IMR-90 (cell line): ENCODE measurements at regions not wholly inside any gene's neighbourhood (a gene's known extent, or its start where the extent isn't known, plus 50 kb on each side); places are given as distances from the start of the nearest gene placed in this dataset.

Experiments used
- ATAC-seq: fragments of 200-7000 bp; cut with Tn5 transposase; 2 replicates; pipeline ENCODE4 v1.9.1; 2020; ENCODE audit warnings: low read depth, mild to moderate bottlenecking, moderate library complexity
- BruUV-seq: library from RNA; stranded (reverse); fragments of 400-500 nt; replicated peaks from 2 replicates; lab custom pipeline; 2021; lab: Mats Ljungman, UMichigan
- CTCF ChIA-PET: fragments of 300-600 bp; formaldehyde crosslinking; extraction: SDS; loops from one replicate; lab custom pipeline; 2021; ENCODE audit warnings: antibody characterized with exemption; lab: Yijun Ruan, JAX
- POLR2A ChIA-PET: fragments of 300-600 bp; sonication (Branson Sonifier 250); formaldehyde crosslinking; loops from one replicate; lab custom pipeline; 2022; ENCODE audit warnings: antibody characterized with exemption; ENCODE audit not compliant: unreplicated experiment; lab: Charles Lee
- DNase-seq: peaks from one replicate; pipeline ENCODE4 v3.0.0; 2013
- H2AFZ ChIP-seq: replicated peaks from 2 replicates; pipeline ENCODE3; 2013; ENCODE audit warnings: low read length, mild to moderate bottlenecking; ENCODE audit not compliant: poor library complexity
- H2AK5ac ChIP-seq: 2 replicates; pipeline ENCODE4 v1.6.1; 2013; ENCODE audit warnings: low read depth, low read length, inconsistent platforms
- H2AK9ac ChIP-seq: replicated peaks from 2 replicates; pipeline ENCODE3; 2013; ENCODE audit warnings: mild to moderate bottlenecking, low read depth, low read length, moderate library complexity; ENCODE audit not compliant: poor library complexity
- H2BK120ac ChIP-seq: 2 replicates; pipeline ENCODE4 v1.6.1; 2013; ENCODE audit warnings: low read depth, low read length, inconsistent platforms
- H2BK15ac ChIP-seq: 3 replicates; pipeline ENCODE4 v1.6.1; 2013; ENCODE audit warnings: low read depth, low read length, inconsistent platforms
- H2BK20ac ChIP-seq: 2 replicates; pipeline ENCODE4 v1.6.1; 2013; ENCODE audit warnings: low read depth, mild to moderate bottlenecking, inconsistent platforms, low read length, moderate library complexity
- H2BK5ac ChIP-seq: 2 replicates; pipeline ENCODE4 v1.6.1; 2013; ENCODE audit warnings: mild to moderate bottlenecking, low read depth, low read length, inconsistent platforms; ENCODE audit not compliant: poor library complexity, severe bottlenecking
- H3K14ac ChIP-seq: replicated peaks from 2 replicates; pipeline ENCODE4 v1.6.1; 2013; ENCODE audit warnings: low read depth, low read length, inconsistent platforms
- H3K18ac ChIP-seq: 2 replicates; pipeline ENCODE4 v1.6.1; 2013; ENCODE audit warnings: low read depth, low read length, control low read depth
- H3K23ac ChIP-seq: 2 replicates; pipeline ENCODE4 v1.6.1; 2013; ENCODE audit warnings: low read depth, low read length, inconsistent platforms
- H3K27ac ChIP-seq: 2 replicates; pipeline ENCODE4 v1.5.1; 2013; ENCODE audit warnings: mild to moderate bottlenecking, control low read depth, low read length; ENCODE audit not compliant: insufficient read depth
- H3K27me3 ChIP-seq: 2 replicates; pipeline ENCODE4 v1.6.1; 2013; ENCODE audit warnings: low read length; ENCODE audit not compliant: control insufficient read depth, insufficient read depth
- H3K36me3 ChIP-seq: 2 replicates; pipeline ENCODE4 v1.6.1; 2013; ENCODE audit warnings: low read length, mixed read lengths; ENCODE audit not compliant: control insufficient read depth, insufficient read depth
- H3K4ac ChIP-seq: 2 replicates; pipeline ENCODE4 v1.6.1; 2013; ENCODE audit warnings: low read depth, low read length, inconsistent platforms
- H3K4me1 ChIP-seq: 2 replicates; pipeline ENCODE4 v1.6.1; 2013; ENCODE audit warnings: low read length, mixed read lengths; ENCODE audit not compliant: control insufficient read depth, insufficient read depth
- H3K4me2 ChIP-seq: 2 replicates; pipeline ENCODE4 v1.6.1; 2013; ENCODE audit warnings: low read depth, mild to moderate bottlenecking, control low read depth, low read length, moderate library complexity
- H3K4me3 ChIP-seq: 2 replicates; pipeline ENCODE4 v1.5.1; 2013; ENCODE audit warnings: low read depth, mild to moderate bottlenecking, control low read depth, low read length, moderate library complexity; ENCODE audit not compliant: insufficient read depth
- H3K56ac ChIP-seq: 2 replicates; pipeline ENCODE4 v1.6.1; 2013; ENCODE audit warnings: low read length, inconsistent platforms; ENCODE audit not compliant: insufficient read depth; ENCODE audit errors: extremely low read depth
- H3K79me1 ChIP-seq, 2 experiments: 2 replicates each; pipeline ENCODE4 v1.6.1; 2013; ENCODE audit warnings: low read length in 2 of 2, inconsistent platforms in 1 of 2, low read depth in 1 of 2
- H3K9ac ChIP-seq: 2 replicates; pipeline ENCODE4 v1.6.1; 2013; ENCODE audit warnings: low read depth, low read length, control low read depth
- H3K9me1 ChIP-seq: 2 replicates; pipeline ENCODE4 v1.6.1; 2013; ENCODE audit warnings: low read length, inconsistent platforms; ENCODE audit not compliant: insufficient read depth
- H3K9me3 ChIP-seq: 2 replicates; pipeline ENCODE4 v1.6.1; 2013; ENCODE audit warnings: low read length; ENCODE audit not compliant: control insufficient read depth, insufficient read depth
- H4K20me1 ChIP-seq: 2 replicates; pipeline ENCODE4 v1.6.1; 2013; ENCODE audit warnings: low read length, inconsistent platforms; ENCODE audit not compliant: insufficient read depth
- H4K5ac ChIP-seq: 2 replicates; pipeline ENCODE4 v1.6.1; 2013; ENCODE audit warnings: mild to moderate bottlenecking, low read depth, low read length, control low read depth
- H4K8ac ChIP-seq, 2 experiments: 2 replicates each; pipeline ENCODE4 v1.6.1; 2013; ENCODE audit warnings: low read depth in 2 of 2, low read length in 2 of 2, control low read depth in 1 of 2, inconsistent platforms in 1 of 2
- H4K91ac ChIP-seq: 2 replicates; pipeline ENCODE4 v1.6.1; 2013; ENCODE audit warnings: low read depth, low read length, inconsistent platforms; ENCODE audit not compliant: insufficient read depth
- BHLHE40 ChIP-seq: fragments of 150-350 bp; IDR thresholded peaks from 2 replicates; pipeline ENCODE4 v1.6.1; 2016; ENCODE audit warnings: mild to moderate bottlenecking, low read depth, low read length
- FOS ChIP-seq: fragments of 150-350 bp; IDR thresholded peaks from 2 replicates; pipeline ENCODE4 v1.6.1; 2016; ENCODE audit warnings: low read depth, low read length
- MAFK ChIP-seq: IDR thresholded peaks from 2 replicates; pipeline ENCODE4 v1.6.1; 2012; ENCODE audit warnings: low read depth, low read length, improper control_type of control experiment
- NFE2L2 ChIP-seq: fragments of 150-350 bp; IDR thresholded peaks from 2 replicates; pipeline ENCODE4 v1.6.1; 2016; ENCODE audit warnings: low read depth, mild to moderate bottlenecking, low read length
- POLR2A ChIP-seq: IDR thresholded peaks from 2 replicates; pipeline ENCODE4 v1.6.1; 2012; ENCODE audit warnings: mild to moderate bottlenecking, low read depth, low read length
- RAD21 ChIP-seq: IDR thresholded peaks from 2 replicates; pipeline ENCODE4 v1.6.1; 2012; ENCODE audit warnings: low read length, improper control_type of control experiment
- RCOR1 ChIP-seq: IDR thresholded peaks from 2 replicates; pipeline ENCODE4 v1.6.1; 2012; ENCODE audit warnings: mild to moderate bottlenecking, low read length, improper control_type of control experiment; ENCODE audit not compliant: insufficient replicate concordance
- RFX5 ChIP-seq: IDR thresholded peaks from 2 replicates; pipeline ENCODE4 v1.8.0; 2012; ENCODE audit warnings: low read depth, mild to moderate bottlenecking, low read length, moderate library complexity
- SMC3 ChIP-seq: fragments of 150-350 bp; IDR thresholded peaks from 2 replicates; pipeline ENCODE4 v1.6.1; 2016; ENCODE audit warnings: low read depth, mild to moderate bottlenecking, antibody characterized with exemption, low read length, moderate library complexity
- WGBS, 2 experiments: methylation state at CpG; one replicate each; pipeline versions ENCODE4 v1.1.5 to v1.1.7; 2013; ENCODE audit warnings: missing lambda C conversion rate in 2 of 2; ENCODE audit not compliant: insufficient read length in 1 of 2; ENCODE audit errors: extremely low coverage in 2 of 2; 5-methylcytosine and 5-hydroxymethylcytosine counted together
- dilution Hi-C: fragments of 300-500 bp; cut with HindIII; formaldehyde crosslinking; loops from one replicate; pipeline ENCODE4 v1.14.3; 2018; ENCODE audit warnings: low sequenced_read_pairs; ENCODE audit not compliant: unreplicated experiment
- in situ Hi-C: fragments of 300-500 bp; cut with MboI; formaldehyde crosslinking; loops from 3 replicates; pipeline ENCODE4 v1.14.3; 2019; ENCODE audit warnings: low sequenced_read_pairs, inconsistent platforms, mixed read lengths
- intact Hi-C: fragments of 100-400 bp; cut with micrococcal nuclease; formaldehyde crosslinking; loops from 2 replicates; pipeline ENCODE4 v1.10.0; 2022
- TF ChIP-seq, protein P1 (sequence below): conservative IDR thresholded peaks from 2 replicates; pipeline ENCODE4 v1.5.1; 2012; ENCODE audit warnings: mild to moderate bottlenecking, low read depth, low read length, improper control_type of control experiment
- TF ChIP-seq, protein P2 (sequence below): fragments of 150-350 bp; IDR thresholded peaks from 2 replicates; pipeline ENCODE4 v1.6.1; 2016; ENCODE audit warnings: low read depth, mild to moderate bottlenecking, low read length, moderate library complexity, borderline replicate concordance
- TF ChIP-seq, protein P3 (sequence below): fragments of 150-350 bp; IDR thresholded peaks from 2 replicates; pipeline ENCODE4 v1.6.1; 2017; ENCODE audit warnings: mild to moderate bottlenecking, antibody characterized with exemption, low read length, low read depth

DNA sequence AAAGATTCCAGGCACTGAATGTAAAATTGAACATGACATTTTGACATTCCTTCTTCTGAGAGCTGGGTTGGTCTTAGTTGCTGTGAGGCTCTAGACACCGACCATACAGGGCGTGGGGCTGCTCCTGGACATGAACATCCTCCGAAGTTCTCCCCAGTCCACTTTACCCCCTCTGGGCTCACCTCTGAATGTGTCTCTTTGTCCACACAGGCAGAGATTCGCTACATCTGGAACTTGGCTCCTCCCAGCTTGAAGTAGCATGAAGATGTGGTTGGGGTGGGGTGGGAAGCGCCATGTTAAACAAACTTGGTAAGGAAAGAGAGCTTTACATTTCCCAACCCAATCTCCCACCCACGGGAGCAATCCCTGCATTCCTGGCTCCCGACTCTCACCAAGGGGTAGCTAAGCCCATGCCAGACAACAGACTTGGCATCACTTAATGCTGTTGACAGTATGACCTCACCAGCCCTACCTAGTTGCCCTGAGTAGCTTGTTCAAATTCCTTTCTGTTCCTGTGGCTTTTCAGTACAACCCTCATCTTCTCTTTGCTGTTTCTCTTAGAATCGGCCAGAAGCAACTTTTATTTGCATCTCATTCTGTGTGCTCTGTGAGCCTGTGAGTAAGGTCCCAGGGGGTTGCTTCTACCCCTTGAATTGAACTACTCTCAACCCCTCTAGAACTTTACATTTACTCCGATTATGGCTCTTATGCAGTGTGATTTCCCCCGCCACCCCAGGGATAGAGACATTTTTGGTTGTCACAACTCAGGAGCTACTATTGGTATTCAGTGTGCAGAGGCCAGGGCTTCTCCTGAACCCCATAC is 211.4 kb downstream of the SEC23IP start:
- in situ Hi-C loops, result no loop called here
- no peaks in the 10 kb centered on the region for H3K27me3 ChIP-seq
- no peak overlapping the region for H4K5ac ChIP-seq
- H2AFZ ChIP-seq, result no peak overlapping the region
- ATAC-seq, result no peak
- no peak overlapping the region for H4K91ac ChIP-seq
- ChIA-PET POLR2A (no interaction called here), CTCF (no interaction called here)
- H3K4me3 ChIP-seq, result no peak overlapping the region
- no peak overlapping the region for H2BK20ac ChIP-seq
- no peak overlapping the region for H3K27ac ChIP-seq
- intact Hi-C loops, result no loop called here
- no peaks in the 10 kb centered on the region for H4K20me1 ChIP-seq
- no peak overlapping the region for H4K8ac ChIP-seq
- peaks cover 5% of the 10 kb centered on the region for H3K9me3 ChIP-seq
- H2BK15ac ChIP-seq, result no peak overlapping the region
- no peak overlapping the region for H3K56ac ChIP-seq
- H2AK9ac ChIP-seq, result no peak overlapping the region
- H3K4ac ChIP-seq, result no peak overlapping the region
- no peak overlapping the region for H3K18ac ChIP-seq
- H3K23ac ChIP-seq, result no peak overlapping the region
- H2AK5ac ChIP-seq, result no peak overlapping the region
- no TSS peak for BruUV-seq
- H2BK5ac ChIP-seq, result no peak overlapping the region
- no peak for TF ChIP-seq POLR2A
- TF ChIP-seq, protein P1, sequence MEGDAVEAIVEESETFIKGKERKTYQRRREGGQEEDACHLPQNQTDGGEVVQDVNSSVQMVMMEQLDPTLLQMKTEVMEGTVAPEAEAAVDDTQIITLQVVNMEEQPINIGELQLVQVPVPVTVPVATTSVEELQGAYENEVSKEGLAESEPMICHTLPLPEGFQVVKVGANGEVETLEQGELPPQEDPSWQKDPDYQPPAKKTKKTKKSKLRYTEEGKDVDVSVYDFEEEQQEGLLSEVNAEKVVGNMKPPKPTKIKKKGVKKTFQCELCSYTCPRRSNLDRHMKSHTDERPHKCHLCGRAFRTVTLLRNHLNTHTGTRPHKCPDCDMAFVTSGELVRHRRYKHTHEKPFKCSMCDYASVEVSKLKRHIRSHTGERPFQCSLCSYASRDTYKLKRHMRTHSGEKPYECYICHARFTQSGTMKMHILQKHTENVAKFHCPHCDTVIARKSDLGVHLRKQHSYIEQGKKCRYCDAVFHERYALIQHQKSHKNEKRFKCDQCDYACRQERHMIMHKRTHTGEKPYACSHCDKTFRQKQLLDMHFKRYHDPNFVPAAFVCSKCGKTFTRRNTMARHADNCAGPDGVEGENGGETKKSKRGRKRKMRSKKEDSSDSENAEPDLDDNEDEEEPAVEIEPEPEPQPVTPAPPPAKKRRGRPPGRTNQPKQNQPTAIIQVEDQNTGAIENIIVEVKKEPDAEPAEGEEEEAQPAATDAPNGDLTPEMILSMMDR, result no peak
- TF ChIP-seq MAFK, result no peak
- TF ChIP-seq BHLHE40, result no peak
- TF ChIP-seq FOS, result no peak
- TF ChIP-seq RFX5, result no peak
- TF ChIP-seq, protein P2, sequence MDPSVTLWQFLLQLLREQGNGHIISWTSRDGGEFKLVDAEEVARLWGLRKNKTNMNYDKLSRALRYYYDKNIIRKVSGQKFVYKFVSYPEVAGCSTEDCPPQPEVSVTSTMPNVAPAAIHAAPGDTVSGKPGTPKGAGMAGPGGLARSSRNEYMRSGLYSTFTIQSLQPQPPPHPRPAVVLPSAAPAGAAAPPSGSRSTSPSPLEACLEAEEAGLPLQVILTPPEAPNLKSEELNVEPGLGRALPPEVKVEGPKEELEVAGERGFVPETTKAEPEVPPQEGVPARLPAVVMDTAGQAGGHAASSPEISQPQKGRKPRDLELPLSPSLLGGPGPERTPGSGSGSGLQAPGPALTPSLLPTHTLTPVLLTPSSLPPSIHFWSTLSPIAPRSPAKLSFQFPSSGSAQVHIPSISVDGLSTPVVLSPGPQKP, result no peak
- TF ChIP-seq SMC3, result no peak
- no peak for TF ChIP-seq RCOR1
- no peak for TF ChIP-seq NFE2L2
- TF ChIP-seq, protein P3, sequence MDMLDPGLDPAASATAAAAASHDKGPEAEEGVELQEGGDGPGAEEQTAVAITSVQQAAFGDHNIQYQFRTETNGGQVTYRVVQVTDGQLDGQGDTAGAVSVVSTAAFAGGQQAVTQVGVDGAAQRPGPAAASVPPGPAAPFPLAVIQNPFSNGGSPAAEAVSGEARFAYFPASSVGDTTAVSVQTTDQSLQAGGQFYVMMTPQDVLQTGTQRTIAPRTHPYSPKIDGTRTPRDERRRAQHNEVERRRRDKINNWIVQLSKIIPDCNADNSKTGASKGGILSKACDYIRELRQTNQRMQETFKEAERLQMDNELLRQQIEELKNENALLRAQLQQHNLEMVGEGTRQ, result no peak
- no peak for TF ChIP-seq RAD21
- H3K9ac ChIP-seq, result no peak overlapping the region
- no peaks in the 10 kb centered on the region for H3K79me1 ChIP-seq
- no peaks in the 10 kb centered on the region for H3K9me1 ChIP-seq
- no peaks in the 10 kb centered on the region for H3K36me3 ChIP-seq
- no CpG with 5 or more reads among the region's 10 CpGs for WGBS, 2 experiments
- H2BK120ac ChIP-seq, result no peak overlapping the region
- no peak overlapping the region for H3K4me2 ChIP-seq
- no peak overlapping the region for H3K14ac ChIP-seq
- dilution Hi-C loops, result no loop called here
- H3K4me1 ChIP-seq, result no peaks in the 10 kb centered on the region
- no peak for DNase-seq
